Esophagus squamous epithelium (tissue), 5 donors: ENCODE measurements at regions not wholly inside any gene's neighbourhood (a gene's known extent, or its start where the extent isn't known, plus 50 kb on each side); places are given as distances from the start of the nearest gene placed in this dataset.

ENCODE experiments used
- DNase-seq: peaks from one replicate; lab custom pipeline; 2025; lab: John Stamatoyannopoulos, UW
- H3K27ac ChIP-seq, 4 donors: fragments of 200-600 bp; sonication (generic); one replicate each; pipeline ENCODE4 v1.5.1; 2016 to 2019; ENCODE audit warnings: mild to moderate bottlenecking in 1 of 4
- H3K27me3 ChIP-seq, 4 donors: fragments of 200-600 bp; sonication (generic); 1 replicate in 3 of 4; 2 replicates in 1 of 4; pipeline versions ENCODE4 v1.5.1 to v1.6.0; 2017 to 2021; ENCODE audit warnings: antibody characterized with exemption in 1 of 4
- H3K36me3 ChIP-seq, 3 donors: fragments of 200-600 bp; sonication (generic); one replicate each; pipeline ENCODE4 v1.5.1; 2016 to 2019
- H3K4me1 ChIP-seq, 3 donors: fragments of 200-600 bp; sonication (generic); one replicate each; pipeline ENCODE4 v1.5.1; 2017 to 2019
- H3K4me3 ChIP-seq, 4 donors: fragments of 200-600 bp; sonication (generic); 1 replicate in 3 of 4; 2 replicates in 1 of 4; pipeline ENCODE4 v1.5.1; 2016 to 2019; ENCODE audit warnings: mild to moderate bottlenecking in 2 of 4, moderate library complexity in 1 of 4
- H3K9me3 ChIP-seq, 3 donors: fragments of 200-600 bp; sonication (generic); one replicate each; pipeline ENCODE4 v1.5.1; 2016 to 2019
- CTCF ChIP-seq, 6 experiments: fragments of 450-650 bp in 4 of 6; fragments of 200-600 bp in 2 of 6; sonication (generic) in 2 of 6; IDR thresholded peaks; one replicate each; pipeline ENCODE4 v1.5.1; 2016 to 2019; ENCODE audit warnings: antibody characterized with exemption in 6 of 6, mild to moderate bottlenecking in 4 of 6, moderate library complexity in 4 of 6
- POLR2A ChIP-seq, 4 donors: fragments of 450-650 bp; IDR thresholded peaks; one replicate each; pipeline ENCODE4 v1.6.1; 2017; ENCODE audit warnings: antibody characterized with exemption in 4 of 4, mild to moderate bottlenecking in 4 of 4, moderate library complexity in 3 of 4
- WGBS, 2 donors: methylation state at CpG; one replicate each; pipeline ENCODE4 v1.1.5; 2018; 5-methylcytosine and 5-hydroxymethylcytosine counted together
- intact Hi-C: fragments of 100-400 bp; cut with DNase I; formaldehyde crosslinking; loops from one replicate; pipeline ENCODE4 v1.15.0; 2022
- donor health status: DM: yes; HTN: yes; CAD: no.

DNA sequence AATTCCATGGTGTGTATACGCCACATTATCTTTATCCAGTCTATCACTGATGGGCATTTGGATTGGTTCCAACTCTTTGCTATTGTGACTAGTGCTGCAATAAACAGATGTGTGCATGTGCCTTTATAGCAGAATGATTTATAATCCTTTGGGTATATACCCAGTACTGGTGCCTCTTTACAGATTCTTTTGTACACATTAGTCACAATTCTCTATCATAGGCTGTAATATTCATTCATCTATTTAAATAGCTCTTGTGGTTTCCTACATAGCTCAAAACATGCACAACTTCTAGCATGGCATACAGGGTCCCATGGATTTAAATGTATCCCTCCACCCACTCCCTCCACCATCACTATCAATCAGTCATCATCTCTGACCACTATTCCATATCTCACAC is 324.1 kb upstream of the CADM2 start:
- DNase-seq: no peak
- intact Hi-C loops: no loop called here
- Histone ChIP-seq H3K36me3 (no peaks in the 10 kb centered on the region), H3K9me3 (no peaks in the 10 kb centered on the region), H3K27me3 (no peaks in the 10 kb centered on the region), H3K4me3 (no peak overlapping the region), H3K27ac (no peak overlapping the region), H3K4me1 (no peaks in the 10 kb centered on the region)
- TF ChIP-seq POLR2A (IDR thresholded peaks at IDR 0.05) (no peak), CTCF (IDR thresholded peaks at IDR 0.05) (no peak)
- 46 to 71% methylated on average over 1 of the region's 1 CpG for WGBS, 2 donors

DNA sequence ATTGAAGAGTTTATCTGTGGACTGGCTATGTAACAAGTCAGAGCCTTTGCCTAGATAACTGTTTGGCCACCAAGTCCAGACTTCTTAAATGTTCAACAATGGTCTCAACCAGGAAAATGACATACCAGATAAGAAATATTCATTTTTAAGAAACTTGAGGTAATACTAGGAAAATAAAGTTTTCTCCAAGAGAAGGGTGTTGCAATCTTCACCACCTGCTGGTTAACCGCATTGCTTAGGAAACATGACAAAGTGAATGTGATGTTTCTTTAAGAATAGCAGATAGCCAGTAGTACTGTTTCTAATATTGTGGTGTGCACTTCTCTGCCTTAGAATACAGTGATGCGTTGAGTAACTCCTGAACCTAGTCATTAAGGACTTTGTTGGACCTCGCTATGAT is 321.5 kb upstream of the CADM2 start:
- intact Hi-C loops: no loop called here
- WGBS, 2 donors: 85 to 87% methylated on average over 3 of the region's 3 CpGs
- Histone ChIP-seq H3K27me3 (no peaks in the 10 kb centered on the region), H3K4me1 (no peaks in the 10 kb centered on the region), H3K36me3 (no peaks in the 10 kb centered on the region), H3K9me3 (no peaks in the 10 kb centered on the region), H3K4me3 (no peak overlapping the region), H3K27ac (no peak overlapping the region)
- no peak for DNase-seq
- no peak for TF ChIP-seq CTCF (IDR thresholded peaks at IDR 0.05)

DNA sequence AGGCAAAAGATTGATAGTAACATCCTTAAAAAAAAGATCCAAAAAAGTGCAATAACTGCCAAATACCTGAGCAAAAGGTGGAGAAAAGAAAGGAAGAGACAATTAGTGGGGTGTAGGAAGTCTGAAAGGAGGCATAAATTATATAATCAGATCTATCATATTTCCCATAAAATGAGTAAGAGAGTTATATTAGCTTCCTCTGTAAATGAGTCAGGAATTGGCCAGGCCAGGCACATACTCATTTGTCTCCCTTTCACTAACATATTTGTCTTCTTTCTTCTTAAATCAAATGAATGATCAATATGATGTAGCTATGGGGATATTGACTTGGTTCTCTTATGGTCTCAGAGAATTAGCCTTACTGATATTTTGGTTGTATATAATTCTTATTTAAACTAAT is 292.3 kb upstream of the CADM2 start:
- Histone ChIP-seq H3K27ac (no peak overlapping the region), H3K4me1 (no peaks in the 10 kb centered on the region), H3K9me3 (peaks cover 0 to 3% (median 0%) of the 10 kb centered on the region in 3 donors), H3K4me3 (no peak overlapping the region), H3K36me3 (no peaks in the 10 kb centered on the region), H3K27me3 (no peaks in the 10 kb centered on the region)
- DNase-seq: no peak
- TF ChIP-seq POLR2A (IDR thresholded peaks at IDR 0.05) (no peak), CTCF (IDR thresholded peaks at IDR 0.05) (no peak)
- intact Hi-C loops: no loop called here

GRCh38 chr3:84679211-84679610 is 279.6 kb upstream of the CADM2 start:
- intact Hi-C loops: no loop called here
- no peak for DNase-seq
- no peaks in the 10 kb centered on the region for H3K9me3 ChIP-seq
- H3K27me3 ChIP-seq: no peaks in the 10 kb centered on the region
- H3K27ac ChIP-seq: no peak overlapping the region
- no peaks in the 10 kb centered on the region for H3K36me3 ChIP-seq
- H3K4me1 ChIP-seq: no peaks in the 10 kb centered on the region
- TF ChIP-seq POLR2A (IDR thresholded peaks at IDR 0.05): no peak
- TF ChIP-seq CTCF (IDR thresholded peaks at IDR 0.05): no peak
- no peak overlapping the region for H3K4me3 ChIP-seq

DNA sequence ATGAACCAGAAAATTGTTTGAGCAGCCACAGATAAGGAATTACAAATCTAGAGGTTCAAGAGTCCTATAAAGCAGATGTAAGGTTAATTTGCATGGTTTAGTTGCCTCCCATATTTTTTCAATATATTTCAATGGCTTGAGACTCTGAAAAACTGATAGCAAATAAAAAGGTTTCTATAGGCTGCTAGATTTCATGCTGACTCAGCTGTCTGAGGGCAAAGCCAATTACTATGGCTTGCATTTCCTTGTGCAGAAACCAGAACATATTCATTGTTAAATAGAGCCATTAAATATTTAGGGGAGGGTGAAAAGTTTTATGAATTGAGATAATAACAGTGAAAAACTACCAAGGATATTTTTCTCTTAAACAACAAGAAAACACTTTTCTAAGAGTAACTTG is 278.1 kb upstream of the CADM2 start:
- TF ChIP-seq POLR2A (IDR thresholded peaks at IDR 0.05) (no peak), CTCF (IDR thresholded peaks at IDR 0.05) (no peak)

More for the DNA sequence above, 278.1 kb upstream of the CADM2 start:
- no peak overlapping the region for H3K27ac ChIP-seq
- no peak for DNase-seq
- H3K9me3 ChIP-seq: no peaks in the 10 kb centered on the region
- intact Hi-C loops: no loop called here
- no peaks in the 10 kb centered on the region for H3K36me3 ChIP-seq
- no peaks in the 10 kb centered on the region for H3K4me1 ChIP-seq
- no peaks in the 10 kb centered on the region for H3K27me3 ChIP-seq
- H3K4me3 ChIP-seq: no peak overlapping the region
